ENCODE measurements at regions not wholly inside any gene's neighbourhood (a gene's known extent, or its start where the extent isn't known, plus 50 kb on each side); places are given as distances from the start of the nearest gene placed in this dataset.
A peak's percentile ranks its signal among the peaks of the same experiment; 100 is the strongest.

DNA sequence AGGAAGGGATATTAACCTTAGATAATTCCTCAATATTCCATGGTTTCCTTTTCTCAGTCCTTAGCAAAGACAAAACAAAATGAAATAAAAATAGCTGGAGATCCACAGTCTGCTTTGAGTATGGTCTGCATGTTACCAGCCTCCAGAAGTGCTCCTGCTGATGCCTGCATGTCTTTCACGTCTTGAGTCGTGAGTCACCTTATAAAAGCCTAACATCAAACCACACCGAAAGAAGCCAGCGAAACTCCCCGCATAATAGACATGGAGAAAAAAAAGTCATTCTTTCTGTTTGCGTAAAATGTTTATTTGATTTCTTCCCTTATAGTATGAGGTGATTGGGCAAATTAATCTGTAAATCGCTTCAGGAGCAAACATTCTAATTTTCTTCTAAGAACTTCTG, 380.5 kb downstream of the SLCO4C1 start:
- H3K9ac ChIP-seq (ENCODE audit: low read depth, low read length, poor library complexity, severe bottlenecking) = no peak overlapping the region
- no peaks in the 10 kb centered on the region for H3K79me2 ChIP-seq (ENCODE audit: insufficient read depth, low read length)
- H3F3A ChIP-seq (ENCODE audit: low read depth) = no peaks in the 10 kb centered on the region
- H3K9me2 ChIP-seq (replicated peaks; ENCODE audit: low read depth, low read length) = no peaks in the 10 kb centered on the region
- no peaks in the 10 kb centered on the region for H3K36me3 ChIP-seq (ENCODE audit: insufficient read depth, low read length)
- H3K4me1 ChIP-seq (ENCODE audit: insufficient read depth, low read length, poor library complexity, severe bottlenecking) = no peaks in the 10 kb centered on the region
- H3K4me2 ChIP-seq (ENCODE audit: low read depth, low read length, poor library complexity, severe bottlenecking) = no peak overlapping the region
- H3K27me3 ChIP-seq (ENCODE audit: insufficient read depth, low read length, poor library complexity, severe bottlenecking) = no peaks in the 10 kb centered on the region
- H3K9me3 ChIP-seq (ENCODE audit: insufficient read depth, low read depth, low read length) = no peaks in the 10 kb centered on the region
- TF ChIP-seq, protein P1, sequence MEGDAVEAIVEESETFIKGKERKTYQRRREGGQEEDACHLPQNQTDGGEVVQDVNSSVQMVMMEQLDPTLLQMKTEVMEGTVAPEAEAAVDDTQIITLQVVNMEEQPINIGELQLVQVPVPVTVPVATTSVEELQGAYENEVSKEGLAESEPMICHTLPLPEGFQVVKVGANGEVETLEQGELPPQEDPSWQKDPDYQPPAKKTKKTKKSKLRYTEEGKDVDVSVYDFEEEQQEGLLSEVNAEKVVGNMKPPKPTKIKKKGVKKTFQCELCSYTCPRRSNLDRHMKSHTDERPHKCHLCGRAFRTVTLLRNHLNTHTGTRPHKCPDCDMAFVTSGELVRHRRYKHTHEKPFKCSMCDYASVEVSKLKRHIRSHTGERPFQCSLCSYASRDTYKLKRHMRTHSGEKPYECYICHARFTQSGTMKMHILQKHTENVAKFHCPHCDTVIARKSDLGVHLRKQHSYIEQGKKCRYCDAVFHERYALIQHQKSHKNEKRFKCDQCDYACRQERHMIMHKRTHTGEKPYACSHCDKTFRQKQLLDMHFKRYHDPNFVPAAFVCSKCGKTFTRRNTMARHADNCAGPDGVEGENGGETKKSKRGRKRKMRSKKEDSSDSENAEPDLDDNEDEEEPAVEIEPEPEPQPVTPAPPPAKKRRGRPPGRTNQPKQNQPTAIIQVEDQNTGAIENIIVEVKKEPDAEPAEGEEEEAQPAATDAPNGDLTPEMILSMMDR (conservative IDR thresholded peaks at IDR 0.05; ENCODE audit: low read length) = no peak
- TF ChIP-seq EZH2phosphoT487 (IDR thresholded peaks at IDR 0.05; ENCODE audit: borderline replicate concordance) = no peak
- no peaks in the 10 kb centered on the region for H4K20me1 ChIP-seq (ENCODE audit: insufficient read depth, low read length, poor library complexity, severe bottlenecking)
- no peak overlapping the region for H3K4me3 ChIP-seq (ENCODE audit: low read length, poor library complexity, severe bottlenecking)
- no peak overlapping the region for H2AFZ ChIP-seq (ENCODE audit: low read length)

DNA sequence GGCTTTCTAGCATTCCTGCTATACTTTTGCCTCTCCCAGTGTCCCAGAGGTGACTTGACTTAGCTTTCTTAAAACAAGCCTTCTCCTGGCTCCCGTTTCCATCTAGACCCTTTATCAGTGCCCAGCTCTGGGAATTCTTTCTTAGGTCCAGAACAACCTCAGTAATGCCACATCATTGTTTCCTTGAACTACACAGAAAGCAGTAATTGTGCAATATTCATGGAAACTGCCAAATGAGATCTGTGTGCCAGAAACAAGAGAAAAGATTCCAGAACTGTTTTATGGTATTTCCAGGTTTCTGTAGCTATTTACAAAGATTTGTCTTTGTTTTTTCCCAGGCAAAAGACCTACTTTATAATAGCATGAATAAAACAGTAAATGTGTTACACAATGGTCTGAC, 391.3 kb downstream of the SLCO4C1 start:
- Histone ChIP-seq H3K9me2 (replicated peaks; ENCODE audit: low read depth, low read length) (no peaks in the 10 kb centered on the region), H3K79me2 (ENCODE audit: insufficient read depth, low read length) (no peaks in the 10 kb centered on the region), H3K4me3 (ENCODE audit: low read length, poor library complexity, severe bottlenecking) (no peak overlapping the region), H3K36me3 (ENCODE audit: insufficient read depth, low read length) (no peaks in the 10 kb centered on the region), H3K9me3 (ENCODE audit: insufficient read depth, low read depth, low read length) (no peaks in the 10 kb centered on the region), H3K9ac (ENCODE audit: low read depth, low read length, poor library complexity, severe bottlenecking) (no peak overlapping the region), H3K27me3 (ENCODE audit: insufficient read depth, low read length, poor library complexity, severe bottlenecking) (no peaks in the 10 kb centered on the region), H4K20me1 (ENCODE audit: insufficient read depth, low read length, poor library complexity, severe bottlenecking) (no peaks in the 10 kb centered on the region), H3K4me2 (ENCODE audit: low read depth, low read length, poor library complexity, severe bottlenecking) (no peak overlapping the region), H2AFZ (ENCODE audit: low read length) (no peak overlapping the region), H3F3A (ENCODE audit: low read depth) (no peaks in the 10 kb centered on the region), H3K4me1 (ENCODE audit: insufficient read depth, low read length, poor library complexity, severe bottlenecking) (no peaks in the 10 kb centered on the region)
- no peak for TF ChIP-seq EZH2phosphoT487 (IDR thresholded peaks at IDR 0.05; ENCODE audit: borderline replicate concordance)
- TF ChIP-seq, protein P1 (conservative IDR thresholded peaks at IDR 0.05; ENCODE audit: low read length) = no peak

DNA sequence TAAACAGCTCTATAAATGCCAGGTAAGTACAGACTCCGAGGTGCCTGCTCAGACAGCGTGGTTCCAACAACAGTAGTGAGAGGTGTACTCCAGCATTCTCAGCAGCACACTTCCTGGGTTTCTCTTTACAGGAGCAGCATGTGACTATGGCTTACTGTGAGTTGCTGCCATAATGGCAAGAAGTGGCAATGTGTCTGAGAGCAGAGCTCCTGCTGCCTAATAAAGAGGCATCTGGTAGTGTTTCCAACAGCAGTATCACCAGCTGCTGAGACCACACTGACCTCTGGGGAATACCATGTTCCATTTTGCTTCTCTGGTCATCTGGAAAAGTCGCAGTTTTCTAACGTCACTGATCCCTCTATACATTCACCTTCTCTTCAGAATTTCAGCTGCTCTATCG, 398.2 kb downstream of the SLCO4C1 start:
- Histone ChIP-seq H3K9me3 (ENCODE audit: insufficient read depth, low read depth, low read length) (no peaks in the 10 kb centered on the region), H3K9ac (ENCODE audit: low read depth, low read length, poor library complexity, severe bottlenecking) (no peak overlapping the region), H3K4me3 (ENCODE audit: low read length, poor library complexity, severe bottlenecking) (no peak overlapping the region), H3K4me1 (ENCODE audit: insufficient read depth, low read length, poor library complexity, severe bottlenecking) (peaks cover 4% of the 10 kb centered on the region), H3K79me2 (ENCODE audit: insufficient read depth, low read length) (no peaks in the 10 kb centered on the region), H3K36me3 (ENCODE audit: insufficient read depth, low read length) (no peaks in the 10 kb centered on the region), H4K20me1 (ENCODE audit: insufficient read depth, low read length, poor library complexity, severe bottlenecking) (no peaks in the 10 kb centered on the region), H3F3A (ENCODE audit: low read depth) (no peaks in the 10 kb centered on the region), H3K4me2 (ENCODE audit: low read depth, low read length, poor library complexity, severe bottlenecking) (no peak overlapping the region), H3K27me3 (ENCODE audit: insufficient read depth, low read length, poor library complexity, severe bottlenecking) (no peaks in the 10 kb centered on the region), H3K9me2 (replicated peaks; ENCODE audit: low read depth, low read length) (no peaks in the 10 kb centered on the region), H2AFZ (ENCODE audit: low read length) (peak overlapping the region; percentile 70; the same call in 1 of the 2 replicates)
- TF ChIP-seq, protein P1 (conservative IDR thresholded peaks at IDR 0.05; ENCODE audit: low read length) = no peak
- TF ChIP-seq EZH2phosphoT487 (IDR thresholded peaks at IDR 0.05; ENCODE audit: borderline replicate concordance) = no peak
